Endothelial cell (in vitro differentiated cells): ENCODE measurements at regions not wholly inside any gene's neighbourhood (a gene's known extent, or its start where the extent isn't known, plus 50 kb on each side); places are given as distances from the start of the nearest gene placed in this dataset.

Experiments
- DNase-seq: peaks from one replicate; pipeline ENCODE4 v3.0.0; 2021; ENCODE audit warnings: low spot score
- H3K27ac Mint-ChIP-seq: one replicate; pipeline ENCODE4 v1.8.0; 2021; ENCODE audit warnings: mixed read lengths, inconsistent platforms; ENCODE audit not compliant: unreplicated experiment
- H3K27me3 Mint-ChIP-seq: one replicate; pipeline ENCODE4 v1.8.0; 2021; ENCODE audit warnings: mild to moderate bottlenecking, moderate library complexity, mixed read lengths, inconsistent platforms; ENCODE audit not compliant: unreplicated experiment
- H3K36me3 Mint-ChIP-seq: one replicate; pipeline ENCODE4 v1.8.0; 2021; ENCODE audit warnings: mild to moderate bottlenecking, low read depth, mixed read lengths, inconsistent platforms; ENCODE audit not compliant: unreplicated experiment
- H3K4me1 Mint-ChIP-seq: one replicate; pipeline ENCODE4 v1.8.0; 2021; ENCODE audit warnings: mild to moderate bottlenecking, mixed read lengths, inconsistent platforms; ENCODE audit not compliant: unreplicated experiment
- H3K4me3 Mint-ChIP-seq: one replicate; pipeline ENCODE4 v1.8.0; 2021; ENCODE audit warnings: mild to moderate bottlenecking, mixed read lengths, inconsistent platforms; ENCODE audit not compliant: unreplicated experiment
- H3K9me3 Mint-ChIP-seq: one replicate; pipeline ENCODE4 v1.8.0; 2021; ENCODE audit warnings: mixed read lengths, inconsistent platforms; ENCODE audit not compliant: unreplicated experiment
- TF ChIP-seq, protein P1 (sequence below): fragments of 200-600 bp; sonication (generic); IDR thresholded peaks from one replicate; pipeline ENCODE4 v1.5.0; 2021; ENCODE audit warnings: antibody characterized with exemption; ENCODE audit not compliant: unreplicated experiment

GRCh38 chr4:30535255-30535654, 184.9 kb upstream of the PCDH7 start:
- TF ChIP-seq, protein P1, sequence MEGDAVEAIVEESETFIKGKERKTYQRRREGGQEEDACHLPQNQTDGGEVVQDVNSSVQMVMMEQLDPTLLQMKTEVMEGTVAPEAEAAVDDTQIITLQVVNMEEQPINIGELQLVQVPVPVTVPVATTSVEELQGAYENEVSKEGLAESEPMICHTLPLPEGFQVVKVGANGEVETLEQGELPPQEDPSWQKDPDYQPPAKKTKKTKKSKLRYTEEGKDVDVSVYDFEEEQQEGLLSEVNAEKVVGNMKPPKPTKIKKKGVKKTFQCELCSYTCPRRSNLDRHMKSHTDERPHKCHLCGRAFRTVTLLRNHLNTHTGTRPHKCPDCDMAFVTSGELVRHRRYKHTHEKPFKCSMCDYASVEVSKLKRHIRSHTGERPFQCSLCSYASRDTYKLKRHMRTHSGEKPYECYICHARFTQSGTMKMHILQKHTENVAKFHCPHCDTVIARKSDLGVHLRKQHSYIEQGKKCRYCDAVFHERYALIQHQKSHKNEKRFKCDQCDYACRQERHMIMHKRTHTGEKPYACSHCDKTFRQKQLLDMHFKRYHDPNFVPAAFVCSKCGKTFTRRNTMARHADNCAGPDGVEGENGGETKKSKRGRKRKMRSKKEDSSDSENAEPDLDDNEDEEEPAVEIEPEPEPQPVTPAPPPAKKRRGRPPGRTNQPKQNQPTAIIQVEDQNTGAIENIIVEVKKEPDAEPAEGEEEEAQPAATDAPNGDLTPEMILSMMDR, result no peak
- Mint-ChIP-seq H3K9me3 (no peaks in the 10 kb centered on the region), H3K27me3 (peaks cover 2% of the 10 kb centered on the region), H3K4me3 (no peak overlapping the region), H3K27ac (no peak overlapping the region), H3K36me3 (no peaks in the 10 kb centered on the region), H3K4me1 (no peaks in the 10 kb centered on the region)
- DNase-seq, result no peak

DNA sequence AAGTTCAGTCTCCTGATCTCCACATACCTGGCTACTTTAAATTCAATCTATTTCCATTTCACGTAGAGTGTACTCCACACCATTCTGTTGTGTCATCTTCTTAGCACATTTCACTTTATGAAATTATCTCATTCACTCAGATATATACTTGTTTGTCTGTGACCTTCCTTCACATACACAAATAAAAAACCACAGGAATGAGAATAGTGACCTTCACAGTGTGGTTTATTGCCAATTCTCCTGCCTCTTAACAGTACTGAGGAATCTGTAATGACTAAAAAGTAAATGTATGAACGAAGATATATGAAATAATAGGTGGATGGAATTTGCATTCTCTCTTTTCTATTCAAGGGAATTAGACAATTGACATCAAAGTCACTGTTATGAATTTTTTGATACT, 183.9 kb upstream of the PCDH7 start:
- Mint-ChIP-seq H3K27me3 (peaks cover 2% of the 10 kb centered on the region), H3K9me3 (no peaks in the 10 kb centered on the region), H3K36me3 (no peaks in the 10 kb centered on the region), H3K4me1 (no peaks in the 10 kb centered on the region), H3K27ac (no peak overlapping the region), H3K4me3 (no peak overlapping the region)
- DNase-seq, result no peak
- TF ChIP-seq, protein P1, result no peak

- Mint-ChIP-seq H3K27ac (no peak overlapping the region), H3K4me1 (no peaks in the 10 kb centered on the region), H3K9me3 (no peaks in the 10 kb centered on the region), H3K4me3 (no peak overlapping the region), H3K27me3 (peaks cover 2% of the 10 kb centered on the region), H3K36me3 (no peaks in the 10 kb centered on the region)
- DNase-seq, result no peak
- TF ChIP-seq, protein P1, result no peak
Observed at GRCh38 chr4:30537456-30537855, 182.7 kb upstream of the PCDH7 start.

DNA sequence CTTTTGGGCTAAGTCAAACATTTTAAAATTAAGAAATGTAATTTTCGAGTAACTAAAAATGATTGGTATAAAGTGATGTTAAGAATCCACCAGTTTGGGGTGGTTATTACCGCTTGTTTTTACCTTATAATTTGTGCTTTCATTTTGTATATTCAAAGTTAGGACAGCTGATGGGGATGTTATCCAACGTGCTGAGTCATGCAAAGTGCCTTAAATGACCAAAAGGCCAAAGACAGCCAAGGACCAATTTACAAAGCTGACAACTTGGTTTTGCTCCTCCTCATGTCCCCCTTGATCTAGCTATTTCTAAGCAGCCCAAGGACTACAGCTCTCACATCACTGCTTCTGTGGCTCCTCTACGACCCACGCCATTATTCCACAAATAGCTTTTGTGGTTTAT, 181.4 kb upstream of the PCDH7 start:
- peaks cover 2% of the 10 kb centered on the region for H3K27me3 Mint-ChIP-seq
- no peak overlapping the region for H3K27ac Mint-ChIP-seq
- no peak overlapping the region for H3K4me3 Mint-ChIP-seq
- H3K9me3 Mint-ChIP-seq, result no peaks in the 10 kb centered on the region
- H3K36me3 Mint-ChIP-seq, result no peaks in the 10 kb centered on the region
- TF ChIP-seq, protein P1, result no peak
- no peaks in the 10 kb centered on the region for H3K4me1 Mint-ChIP-seq
- DNase-seq, result no peak

- no peak for DNase-seq
- TF ChIP-seq, protein P1, result no peak
- Mint-ChIP-seq H3K27me3 (no peaks in the 10 kb centered on the region), H3K36me3 (no peaks in the 10 kb centered on the region), H3K27ac (no peak overlapping the region), H3K4me3 (no peak overlapping the region), H3K9me3 (no peaks in the 10 kb centered on the region), H3K4me1 (no peaks in the 10 kb centered on the region)
Observed at GRCh38 chr4:30543057-30543456, 177.1 kb upstream of the PCDH7 start.
